K562 (cell line): ENCODE measurements at regions not wholly inside any gene's neighbourhood (a gene's known extent, or its start where the extent isn't known, plus 50 kb on each side); places are given as distances from the start of the nearest gene placed in this dataset.

Source experiments
- ATAC-seq: fragments of 200-7000 bp; cut with Tn5 transposase; 3 replicates; pipeline ENCODE4 v1.9.1; 2020; ENCODE audit warnings: moderate library complexity
- BruUV-seq: library from RNA; stranded (reverse); fragments of 400-500 nt; replicated peaks from 2 replicates; lab custom pipeline; 2021; lab: Mats Ljungman, UMichigan
- CTCF ChIA-PET: fragments of 300-600 bp; formaldehyde crosslinking; extraction: SDS; loops from one replicate; lab custom pipeline; 2021; ENCODE audit warnings: low intra/inter-chr PET ratio; lab: Yijun Ruan, JAX
- POLR2A ChIA-PET: fragments of 300-600, 350-650 bp; sonication (Branson Sonifier 250); formaldehyde crosslinking; extraction: SDS; loops from one replicate; lab custom pipeline; 2021; ENCODE audit warnings: antibody characterized with exemption, inconsistent platforms; lab: Yijun Ruan, JAX
- DNase-seq, 4 experiments: peaks; one replicate each; pipeline versions ENCODE4 v3.0.0 to v3.0.0-alpha.2; 2011 to 2018; ENCODE audit warnings: low spot score in 3 of 4, mixed read lengths in 3 of 4; ENCODE audit errors: extremely low read depth in 1 of 4
- FAIRE-seq: peaks from 2 replicates; lab custom pipeline; 2011; peaks lifted over from hg19 to GRCh38; lab: Jason Lieb, UNC
- H2AFZ ChIP-seq: 2 replicates; pipeline ENCODE4 v1.6.0; 2011; ENCODE audit warnings: low read depth, low read length, control low read depth, inconsistent platforms
- H3K27ac ChIP-seq: fragments of 200-600 bp; 3 replicates; pipeline ENCODE4 v1.8.0; 2011; ENCODE audit warnings: low read depth, mild to moderate bottlenecking, control low read depth, inconsistent platforms, low read length, moderate library complexity, mixed read lengths; ENCODE audit errors: extremely low read depth
- H3K27me3 ChIP-seq, 2 experiments: fragments of 300-600 bp in 1 of 2; 2 replicates in 1 of 2; 3 replicates in 1 of 2; pipeline versions ENCODE4 v1.6.0 to v1.8.0; 2011; ENCODE audit warnings: inconsistent platforms in 2 of 2, low read length in 2 of 2, mild to moderate bottlenecking in 1 of 2, mixed read lengths in 1 of 2, moderate library complexity in 1 of 2; ENCODE audit not compliant: control insufficient read depth in 2 of 2, insufficient read depth in 2 of 2
- H3K36me3 ChIP-seq: fragments of 300-600 bp; 3 replicates; pipeline ENCODE4 v1.8.0; 2011; ENCODE audit warnings: mild to moderate bottlenecking, low read length, inconsistent platforms; ENCODE audit not compliant: control insufficient read depth, insufficient read depth
- H3K4me1 ChIP-seq, 2 experiments: fragments of 200-600 bp in 1 of 2; replicated peaks in 1 of 2; 2 replicates in 1 of 2; 3 replicates in 1 of 2; pipeline versions ENCODE4 v1.5.1 to v1.8.0; 2011; ENCODE audit warnings: inconsistent platforms in 2 of 2, low read length in 2 of 2, mild to moderate bottlenecking in 1 of 2, mixed read lengths in 1 of 2, moderate library complexity in 1 of 2; ENCODE audit not compliant: control insufficient read depth in 2 of 2, insufficient read depth in 2 of 2
- H3K4me2 ChIP-seq: 2 replicates; pipeline ENCODE4 v1.6.1; 2011; ENCODE audit warnings: low read length, control low read depth, inconsistent platforms, mixed read lengths; ENCODE audit not compliant: insufficient read depth
- H3K4me3 ChIP-seq: fragments of 200-600 bp; sonication (generic), shearing (Covaris generic); 2 replicates; pipeline ENCODE4 v1.5.1; 2016; ENCODE audit warnings: control low read depth, inconsistent platforms
- H3K79me2 ChIP-seq: fragments of 200-600 bp; 3 replicates; pipeline ENCODE4 v1.8.0; 2011; ENCODE audit warnings: low read length, inconsistent platforms; ENCODE audit not compliant: control insufficient read depth, insufficient read depth
- H3K9ac ChIP-seq, 2 experiments: 2 replicates each; pipeline versions ENCODE4 v1.6.0 to v1.6.1; 2011; ENCODE audit warnings: low read depth in 2 of 2, low read length in 2 of 2, control low read depth in 1 of 2, inconsistent platforms in 1 of 2, mild to moderate bottlenecking in 1 of 2, mixed read lengths in 1 of 2; ENCODE audit not compliant: insufficient read depth in 1 of 2
- H3K9me1 ChIP-seq: one replicate; pipeline ENCODE4 v1.6.0; 2011; ENCODE audit warnings: inconsistent platforms, mild to moderate bottlenecking, low read length, moderate library complexity; ENCODE audit not compliant: control insufficient read depth, insufficient read depth
- H3K9me3 ChIP-seq: replicated peaks from 2 replicates; pipeline ENCODE4 v1.5.1; 2011; ENCODE audit warnings: low read depth, low read length, inconsistent platforms; ENCODE audit not compliant: control insufficient read depth, insufficient read depth
- H4K20me1 ChIP-seq: replicated peaks from 2 replicates; pipeline ENCODE4 v1.6.1; 2011; ENCODE audit warnings: low read length, inconsistent platforms, mixed read lengths; ENCODE audit not compliant: control insufficient read depth, insufficient read depth
- BCOR ChIP-seq: fragments of 450-650 bp; IDR thresholded peaks from 2 replicates; pipeline ENCODE4 v1.6.1; 2016
- EZH2 ChIP-seq: IDR thresholded peaks from 2 replicates; pipeline ENCODE4 v1.6.1; 2012; ENCODE audit warnings: low read depth, mild to moderate bottlenecking, inconsistent platforms, low read length, borderline replicate concordance
- JUN ChIP-seq, 2 experiments: sonication (generic) in 1 of 2; formaldehyde crosslinking in 1 of 2; IDR thresholded peaks; 2 replicates each; pipeline versions ENCODE4 v1.6.1 to v1.8.0; 2012 to 2022; ENCODE audit warnings: borderline replicate concordance in 2 of 2, mild to moderate bottlenecking in 2 of 2, improper control_type of control experiment in 1 of 2, low read depth in 1 of 2, low read length in 1 of 2, missing genetic modification reagents in 1 of 2
- MEF2D ChIP-seq: conservative IDR thresholded peaks from 2 replicates; pipeline ENCODE4 v1.6.1; 2016; ENCODE audit warnings: low read depth, missing genetic modification characterization, missing compliant biosample characterization
- NR2F6 ChIP-seq: fragments of 450-650 bp; formaldehyde crosslinking; IDR thresholded peaks from 2 replicates; pipeline ENCODE4 v1.4.0; 2020; ENCODE audit warnings: mild to moderate bottlenecking
- PBX2 ChIP-seq, 2 experiments: IDR thresholded peaks in 1 of 2; conservative IDR thresholded peaks in 1 of 2; 2 replicates each; pipeline ENCODE4 v1.6.1; 2016; ENCODE audit warnings: low read depth in 2 of 2, mild to moderate bottlenecking in 1 of 2, missing compliant biosample characterization in 1 of 2, missing genetic modification characterization in 1 of 2, moderate library complexity in 1 of 2
- PHF20 ChIP-seq: fragments of 450-650 bp; IDR thresholded peaks from 2 replicates; pipeline ENCODE4 v1.6.1; 2018; ENCODE audit not compliant: partially characterized antibody
- STAT5A ChIP-seq: IDR thresholded peaks from 2 replicates; pipeline ENCODE4 v1.6.1; 2012; ENCODE audit warnings: low read length, inconsistent platforms, borderline replicate concordance
- TRIM25 ChIP-seq: fragments of 450-650 bp; IDR thresholded peaks from 2 replicates; pipeline ENCODE4 v1.7.0; 2016; ENCODE audit warnings: borderline replicate concordance
- ZNF354B ChIP-seq: fragments of 250-450 bp; sonication (Bioruptor Pico); IDR thresholded peaks from 2 replicates; pipeline ENCODE4 v1.4.0; 2020
- ZNF444 ChIP-seq: fragments of 250-450 bp; sonication (Bioruptor Pico); IDR thresholded peaks from 2 replicates; pipeline ENCODE4 v1.4.0; 2020; ENCODE audit warnings: mild to moderate bottlenecking, moderate library complexity
- WGBS: fragments of 100-300 bp; shearing (Covaris generic); methylation state at CpG from one replicate; pipeline ENCODE4 v1.1.6; 2016; ENCODE audit warnings: low coverage, mixed read lengths; ENCODE audit not compliant: insufficient coverage; ENCODE audit errors: missing lambda C conversion rate; 5-methylcytosine and 5-hydroxymethylcytosine counted together
- in situ Hi-C: fragments of 300-500 bp; cut with MboI; formaldehyde crosslinking; loops from 4 replicates; pipeline ENCODE4 v1.15.0; 2018; ENCODE audit warnings: inconsistent platforms, mixed read lengths
- intact Hi-C: fragments of 100-400 bp; cut with micrococcal nuclease; formaldehyde crosslinking; loops from 2 replicates; pipeline ENCODE4 v1.14.2; 2022
- TF ChIP-seq, protein P1 (sequence below), 2 experiments: fragments of 450-650 bp in 1 of 2; sonication (generic) in 1 of 2; formaldehyde crosslinking in 1 of 2; IDR thresholded peaks in 1 of 2; conservative IDR thresholded peaks in 1 of 2; 2 replicates each; pipeline versions ENCODE4 v1.6.1 to v1.8.1; 2016 to 2023; ENCODE audit warnings: mild to moderate bottlenecking in 2 of 2, moderate library complexity in 2 of 2, inconsistent platforms in 1 of 2, missing genetic modification reagents in 1 of 2

- TF ChIP-seq, protein P1, sequence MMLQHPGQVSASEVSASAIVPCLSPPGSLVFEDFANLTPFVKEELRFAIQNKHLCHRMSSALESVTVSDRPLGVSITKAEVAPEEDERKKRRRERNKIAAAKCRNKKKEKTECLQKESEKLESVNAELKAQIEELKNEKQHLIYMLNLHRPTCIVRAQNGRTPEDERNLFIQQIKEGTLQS (IDR thresholded peaks at IDR 0.05) = 0 out of 2 replicates have a peak, but pooled peaks have one; percentile 19
- TF ChIP-seq, protein P1 (CRISPR knock-in tag; conservative IDR thresholded peaks at IDR 0.05) = no peak
- TF ChIP-seq, all 486 proteins: peak for 2
Observed at GRCh38 chrX:69079268-69079667, 86.0 kb downstream of the PJA1 start (continued).

DNA sequence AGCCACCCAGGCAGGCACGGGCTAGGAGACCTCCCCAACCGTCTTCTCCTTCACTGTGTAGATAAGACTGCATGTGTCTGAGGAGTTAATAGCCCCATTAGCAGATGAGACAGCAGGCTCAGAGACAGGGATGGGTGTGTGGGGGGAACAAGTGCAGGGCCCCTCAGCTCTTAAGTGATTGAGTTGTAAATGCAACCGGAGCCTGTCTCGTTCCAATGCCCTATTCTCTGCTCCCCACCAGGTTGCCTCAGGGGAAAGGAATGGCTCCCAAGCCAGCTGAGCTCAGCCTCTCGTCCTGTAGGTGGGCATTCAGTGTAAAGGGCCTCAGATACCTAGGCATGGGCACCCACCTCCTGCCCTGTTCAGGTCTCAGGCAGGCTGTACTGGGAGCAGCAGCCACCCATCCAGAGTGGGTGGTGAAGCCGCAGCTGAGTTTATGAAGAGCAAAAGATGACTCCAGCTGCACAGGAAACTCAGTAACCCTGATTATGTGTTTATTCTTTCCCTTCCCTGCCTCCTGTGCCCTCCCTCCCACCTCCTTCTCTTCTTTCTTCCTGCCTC lies 87.3 kb downstream of the PJA1 start:
- no peaks in the 10 kb centered on the region for H3K9me3 ChIP-seq
- H3K4me2 ChIP-seq = no peak overlapping the region
- FAIRE-seq (no peak), ATAC-seq (no peak; the same call in 1 of the 3 replicates), DNase-seq (no peak)
- peaks cover 2% of the 10 kb centered on the region for H3K9me1 ChIP-seq
- BruUV-seq = no TSS peak
- CTCF ChIA-PET = no interaction called here
- H4K20me1 ChIP-seq = no peaks in the 10 kb centered on the region
- H2AFZ ChIP-seq = no peak overlapping the region
- H3K27ac ChIP-seq = no peak overlapping the region
- H3K4me3 ChIP-seq = no peak overlapping the region
- H3K36me3 ChIP-seq = no peaks in the 10 kb centered on the region
- peaks cover 0 to 13% of the 10 kb centered on the region in 2 experiments; a peak in 3 of 5 replicates for H3K4me1 ChIP-seq
- intact Hi-C loops = no loop called here
- no peaks in the 10 kb centered on the region for H3K27me3 ChIP-seq
- in situ Hi-C loops = no loop called here
- WGBS = 4% methylated on average over 5 of the region's 6 CpGs
- no peaks in the 10 kb centered on the region for H3K79me2 ChIP-seq
- no peak overlapping the region for H3K9ac ChIP-seq
- POLR2A ChIA-PET = no interaction called here
- TF ChIP-seq EZH2 = no peak
- TF ChIP-seq MEF2D = no peak
- TF ChIP-seq JUN (IDR thresholded peaks at IDR 0.05; ENCODE audit: borderline replicate concordance, low read depth, low read length) = no peak
- TF ChIP-seq JUN (CRISPR knock-in tag; IDR thresholded peaks at IDR 0.05; ENCODE audit: borderline replicate concordance) = no peak
- TF ChIP-seq BCOR = no peak
- no peak for TF ChIP-seq NR2F6 (CRISPR knock-in tag)
- no peak for TF ChIP-seq ZNF354B (CRISPR knock-in tag)
- TF ChIP-seq TRIM25 = no peak
- TF ChIP-seq STAT5A = no peak
- no peak for TF ChIP-seq PHF20
- no peak for TF ChIP-seq PBX2 (CRISPR knock-in tag; IDR thresholded peaks at IDR 0.05; ENCODE audit: low read depth)
- no peak for TF ChIP-seq PBX2 (tag; conservative IDR thresholded peaks at IDR 0.05; ENCODE audit: low read depth)
- TF ChIP-seq ZNF444 (CRISPR knock-in tag) = no peak
